ENCODE measurements at regions not wholly inside any gene's neighbourhood (a gene's known extent, or its start where the extent isn't known, plus 50 kb on each side); places are given as distances from the start of the nearest gene placed in this dataset.

DNA sequence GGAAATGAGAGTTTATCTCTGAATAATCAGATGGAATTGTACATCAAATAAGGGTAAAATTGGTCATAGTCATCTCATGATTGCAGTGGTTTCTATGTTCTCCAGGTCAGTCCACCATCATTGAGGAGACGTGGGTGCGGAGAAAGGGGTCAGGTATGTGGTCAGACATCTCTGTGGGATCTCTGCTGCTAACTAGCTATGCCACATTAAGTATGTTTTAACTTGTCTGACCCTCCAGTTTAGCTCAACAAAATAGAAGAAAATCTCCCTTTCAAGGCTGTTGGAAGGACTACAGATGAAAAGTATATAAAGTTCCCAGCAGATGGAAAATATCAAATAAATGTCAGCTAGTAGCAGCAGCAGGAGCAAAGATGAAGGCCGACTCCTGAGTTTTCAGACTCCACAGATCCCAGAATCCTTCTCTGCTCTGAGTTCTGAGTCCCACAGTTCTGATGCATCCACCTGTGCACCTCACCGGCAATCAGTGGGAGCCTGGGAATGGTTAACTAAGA, 106.6 kb upstream of the CYP1B1 start:
- TF ChIP-seq EP300 (conservative IDR thresholded peaks at IDR 0.05; ENCODE audit: poor library complexity, severe bottlenecking) (no peak), RAD21 (conservative IDR thresholded peaks at IDR 0.05) (no peak), MXI1 (conservative IDR thresholded peaks at IDR 0.05; ENCODE audit: poor library complexity, severe bottlenecking) (no peak)
